ENCODE measurements at regions not wholly inside any gene's neighbourhood (a gene's known extent, or its start where the extent isn't known, plus 50 kb on each side); places are given as distances from the start of the nearest gene placed in this dataset.

DNA sequence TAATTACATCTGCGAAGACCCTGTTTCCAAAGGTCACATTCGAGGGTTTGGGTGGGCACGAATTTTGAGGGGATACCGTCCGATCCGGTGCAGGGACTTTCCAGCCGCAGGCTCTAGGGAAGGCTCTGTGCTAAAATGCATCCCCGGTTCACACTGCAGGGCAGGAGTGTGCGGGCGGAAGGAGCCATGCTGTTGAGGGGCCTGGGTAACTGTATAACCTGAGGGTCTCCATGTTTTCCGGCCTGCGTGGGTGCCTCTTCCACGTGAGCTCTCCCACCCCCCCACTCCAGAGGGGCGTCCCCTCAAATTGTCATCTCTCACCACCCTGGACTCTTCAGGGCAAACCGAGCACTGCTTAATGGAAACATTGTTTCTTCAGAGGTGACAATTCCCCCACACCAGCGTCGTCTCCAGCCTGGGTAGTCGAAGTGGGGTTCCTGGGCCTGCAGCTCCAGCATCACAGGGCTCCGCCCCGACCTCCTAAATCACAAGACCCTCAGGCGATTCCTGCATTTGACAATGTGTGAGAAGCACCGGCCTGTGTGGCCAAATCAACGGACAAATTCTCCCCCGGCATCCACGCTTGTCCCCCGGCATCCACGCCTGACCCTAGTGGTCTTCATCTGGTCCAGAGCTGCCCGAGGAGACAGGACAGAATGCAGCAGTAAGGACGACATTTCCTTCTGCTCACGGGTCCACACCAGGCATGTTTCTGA, 51.2 kb downstream of the FOXL3 start:
- DNase-seq (ENCODE audit: low read depth), result no peak

DNA sequence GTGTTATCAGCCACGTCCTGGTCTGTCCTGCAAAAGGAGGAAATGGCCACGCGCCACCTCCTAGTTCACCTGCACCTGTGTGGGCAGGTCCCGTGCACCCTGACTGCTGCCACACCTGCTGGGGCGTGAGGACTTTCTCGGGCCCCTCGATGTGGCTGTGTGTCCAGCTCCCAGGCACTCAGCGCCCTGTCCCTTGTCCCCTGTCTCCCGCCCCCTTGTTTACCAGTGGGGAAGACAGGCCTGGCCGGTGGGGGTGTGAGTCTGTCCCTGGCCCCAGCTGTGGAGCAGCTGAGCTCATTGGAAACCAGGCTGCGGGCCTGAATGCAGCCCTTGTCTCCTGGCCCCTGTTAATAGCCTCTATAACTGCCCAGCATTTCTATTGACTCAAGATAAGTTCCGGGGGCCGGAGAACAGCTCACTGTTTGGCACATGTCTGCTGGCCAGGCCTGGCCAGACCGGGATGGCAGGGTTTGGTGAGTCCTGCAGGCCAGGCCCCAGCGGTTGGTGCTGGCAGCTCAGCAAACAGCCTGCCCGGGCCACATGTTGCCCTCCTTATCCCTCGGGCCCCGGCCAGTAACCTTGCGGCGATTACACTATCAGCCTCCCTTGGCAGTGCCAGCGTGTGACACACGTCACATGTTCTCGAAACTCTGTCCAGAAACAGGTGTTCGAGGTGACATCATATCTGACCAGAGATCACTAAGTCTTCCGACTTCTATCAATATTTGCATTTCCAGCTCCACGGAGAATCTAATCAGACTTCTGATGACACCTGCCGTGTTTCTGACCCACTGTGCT, 52.1 kb downstream of the FOXL3 start:
- DNase-seq (ENCODE audit: low read depth), result no peak

DNA sequence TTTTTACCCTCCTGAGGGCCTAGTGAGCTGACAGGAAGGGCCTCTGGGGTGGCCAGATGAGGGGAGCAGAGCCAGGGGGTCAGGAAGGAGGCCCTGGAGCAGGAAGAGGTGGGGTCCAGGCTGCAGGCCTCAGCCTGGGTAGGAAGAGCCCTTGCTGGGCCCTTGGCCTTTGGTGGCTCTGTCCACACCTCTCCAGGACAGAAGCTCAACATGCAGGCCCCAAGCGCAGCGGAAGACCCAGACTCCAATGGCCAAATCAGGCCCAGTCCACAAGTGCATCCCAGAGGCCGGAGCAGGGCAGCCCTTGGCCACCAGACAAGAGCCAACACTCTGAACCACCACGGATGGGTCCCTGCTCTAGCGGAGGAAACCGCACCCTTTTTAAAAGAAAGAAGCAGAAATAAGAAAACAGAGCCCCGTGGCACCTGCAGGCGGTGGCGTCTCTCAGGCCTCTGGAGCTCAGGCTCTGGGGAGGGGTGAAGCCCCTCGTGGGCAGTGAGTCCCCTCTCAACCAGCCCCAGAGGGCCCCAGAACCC, 52.8 kb downstream of the FOXL3 start:
- DNase-seq (ENCODE audit: low read depth), result no peak

DNA sequence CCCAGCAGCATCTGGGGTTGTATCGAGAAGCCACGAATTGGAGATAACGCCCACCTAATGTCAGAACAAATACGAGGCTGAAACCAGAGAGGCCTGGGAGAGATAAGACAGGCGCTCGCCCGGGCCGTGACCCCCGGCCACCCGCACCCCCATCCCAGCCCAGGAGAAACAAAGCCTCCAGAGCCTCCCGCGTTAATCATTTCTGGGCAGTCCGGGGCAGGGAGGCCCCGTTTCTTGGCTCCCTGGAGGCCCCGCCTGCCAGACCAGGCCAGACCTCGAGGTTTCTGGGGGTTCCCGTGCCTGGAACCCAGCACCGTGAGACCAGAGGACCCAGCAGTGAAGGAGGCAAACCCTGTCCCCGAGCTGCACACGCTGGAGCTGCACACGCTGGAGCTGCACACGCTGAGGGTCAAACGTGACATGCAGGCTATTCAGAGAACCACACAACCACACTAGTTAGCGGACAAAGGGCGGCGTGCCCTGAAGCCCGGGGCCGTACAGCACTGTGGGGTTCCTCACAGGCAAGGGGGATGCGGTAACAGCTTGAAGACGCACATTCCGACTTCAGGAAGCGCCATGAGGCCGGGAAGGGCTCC, 53.4 kb downstream of the FOXL3 start:
- no peak for DNase-seq (ENCODE audit: low read depth)

DNA sequence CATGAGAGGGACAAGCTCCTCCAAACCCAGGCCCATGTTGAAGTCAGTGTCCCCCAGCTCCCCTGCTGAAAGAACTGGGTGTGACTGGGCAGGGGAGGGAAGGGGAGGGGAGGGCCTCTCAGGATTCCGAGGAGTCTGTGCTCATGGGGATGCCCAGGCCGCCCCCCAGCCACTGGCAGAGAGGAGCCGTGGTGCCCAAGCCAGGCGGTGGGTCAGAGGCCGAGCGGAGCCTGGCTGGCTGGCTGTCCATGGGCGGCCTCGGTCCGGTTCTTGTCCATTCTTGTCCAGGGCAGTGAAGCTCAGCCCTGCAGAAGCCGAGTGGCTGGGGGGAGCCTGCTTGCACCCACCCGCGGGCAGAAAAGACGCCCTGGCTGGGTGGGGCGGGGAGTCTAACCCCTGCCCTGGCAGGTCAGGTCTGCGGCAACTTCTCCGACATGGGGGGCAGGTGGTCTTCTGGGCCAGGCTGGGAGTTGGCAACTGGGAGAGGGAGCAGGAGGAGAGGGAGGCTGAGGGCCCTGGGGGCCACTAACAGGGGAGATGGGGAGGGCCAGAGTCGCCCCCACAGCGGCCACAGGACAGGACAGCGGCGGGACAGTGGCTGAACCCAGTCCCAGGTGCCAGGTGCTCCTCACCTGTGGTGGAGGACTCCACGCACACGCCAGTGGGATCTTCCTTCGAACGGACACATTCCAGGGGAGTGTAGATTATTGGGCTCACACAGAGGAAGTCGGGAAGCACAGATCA, 54.1 kb downstream of the FOXL3 start:
- no peak for DNase-seq (ENCODE audit: low read depth)

DNA sequence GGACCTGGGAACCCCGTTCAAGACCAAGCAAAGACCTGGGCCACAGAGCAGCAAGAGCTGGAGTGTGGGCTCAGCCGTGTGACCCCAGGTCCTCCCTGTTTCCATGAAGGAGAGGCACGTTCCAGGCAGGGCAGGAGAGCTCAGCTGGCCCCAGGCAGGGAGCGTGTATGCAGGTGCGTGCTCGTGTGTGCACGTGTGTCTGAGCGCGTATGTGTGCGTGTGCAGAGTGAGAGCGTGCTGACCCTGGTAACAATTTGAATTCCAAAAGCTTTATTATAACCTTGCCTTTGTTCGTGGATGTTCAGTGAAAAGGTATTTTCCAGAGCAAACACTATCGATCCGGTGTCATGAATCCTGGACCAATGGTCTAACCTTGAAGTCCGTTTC, 54.6 kb downstream of the FOXL3 start:
- no peak for DNase-seq (ENCODE audit: low read depth)

DNA sequence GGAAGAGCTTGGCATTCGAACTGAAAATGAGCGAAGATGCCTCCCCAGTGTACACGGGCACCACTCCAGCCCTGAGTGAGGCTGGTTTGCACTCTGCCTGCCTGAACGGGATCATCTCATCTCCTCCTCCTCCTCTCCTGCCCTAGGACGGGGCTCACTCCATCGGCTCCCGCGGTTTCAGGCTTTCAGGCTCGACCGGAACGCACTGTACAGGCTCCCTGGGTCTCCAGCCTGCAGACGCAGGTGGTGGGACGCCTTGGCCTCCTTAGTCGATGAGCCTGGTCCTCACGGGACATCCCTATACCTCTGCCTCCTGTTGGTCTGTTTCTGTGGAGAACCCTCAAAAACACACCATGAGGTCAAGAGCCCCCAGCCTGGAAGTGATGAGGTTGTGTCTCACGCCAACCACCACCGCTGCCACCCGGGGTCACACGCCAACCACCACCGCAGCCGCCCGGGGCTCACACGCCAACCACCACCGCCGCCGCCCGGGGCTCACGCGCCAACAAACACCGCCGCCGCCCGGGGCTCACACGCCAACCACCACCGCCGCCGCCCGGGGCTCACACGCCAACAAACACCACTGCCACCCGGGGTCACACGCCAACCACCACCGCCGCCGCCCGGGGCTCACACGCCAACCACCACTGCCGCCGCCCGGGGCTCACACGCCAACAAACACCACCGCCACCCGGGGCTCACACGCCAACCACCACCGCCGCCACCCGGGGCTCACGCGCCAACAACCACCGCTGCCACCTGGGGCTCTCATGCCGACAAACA, 56.3 kb downstream of the FOXL3 start:
- no peak for DNase-seq (ENCODE audit: low read depth)

DNA sequence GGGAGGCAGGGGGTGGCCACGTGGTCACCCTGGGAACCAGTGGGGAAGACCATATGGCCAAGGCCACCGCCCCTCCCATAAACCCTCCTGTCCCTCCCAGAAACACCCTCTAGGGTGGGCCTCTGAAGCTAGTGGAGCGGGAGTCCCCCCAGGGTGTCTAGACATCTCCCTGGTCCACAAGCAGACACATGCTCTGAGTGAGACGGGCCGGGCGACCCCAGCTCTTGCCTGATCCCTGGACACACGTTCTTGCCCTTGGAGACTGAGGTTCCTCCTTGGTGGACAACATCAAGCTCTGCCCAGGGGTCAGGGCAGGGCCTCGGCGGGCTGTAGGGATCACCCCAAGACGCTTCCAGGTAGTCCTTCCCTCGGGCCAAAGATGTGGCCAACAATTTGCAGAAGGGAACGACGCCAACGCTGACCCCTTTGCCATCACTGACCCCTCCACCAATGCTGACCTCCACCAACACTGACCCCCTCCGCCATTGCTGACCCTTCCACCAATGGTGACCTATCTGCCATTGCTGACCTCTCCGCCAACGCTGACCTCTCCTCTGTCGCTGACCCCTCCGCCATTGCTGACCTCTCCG, 57.1 kb downstream of the FOXL3 start:
- no peak for DNase-seq (ENCODE audit: low read depth)

DNA sequence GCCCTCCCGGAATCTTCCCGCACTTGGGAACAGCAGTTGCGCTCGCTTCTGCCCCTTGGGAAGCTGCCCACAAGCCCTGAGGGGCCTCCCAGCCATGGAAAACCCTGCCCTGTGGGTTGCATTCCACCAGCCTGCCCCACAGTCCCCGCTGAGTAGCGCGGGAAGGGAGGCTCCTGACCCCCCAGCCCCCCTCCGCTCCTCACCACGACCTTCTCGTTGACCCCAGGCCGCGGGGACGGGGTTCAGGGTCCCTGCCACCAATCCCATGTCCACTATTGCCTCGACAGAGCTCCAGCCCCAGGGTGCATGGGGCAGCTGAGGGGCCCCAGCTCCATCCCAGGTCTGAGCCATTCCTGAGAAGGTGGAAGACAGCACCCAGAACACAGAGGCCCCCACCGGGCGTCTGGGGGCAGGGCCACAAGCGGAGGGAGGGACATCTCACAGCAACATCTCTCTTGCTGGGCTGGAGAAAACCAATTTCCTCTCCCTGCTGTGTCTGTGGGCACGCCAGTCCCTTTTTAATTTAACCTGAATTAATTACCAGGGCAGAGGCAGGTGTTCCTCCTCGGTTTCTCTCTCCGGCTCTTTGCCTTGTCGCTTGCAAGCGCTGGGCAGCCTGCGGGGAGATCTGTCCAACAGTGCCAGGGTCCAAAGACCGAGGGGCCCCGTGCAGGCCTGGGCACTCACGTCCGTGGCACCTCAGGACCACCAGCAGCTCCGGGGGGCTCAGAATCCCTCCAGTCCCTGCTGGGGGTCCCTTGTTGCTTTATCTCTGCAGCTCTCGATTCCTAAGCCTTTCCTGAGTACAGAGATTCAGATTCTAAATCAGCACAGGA, 57.9 kb downstream of the FOXL3 start:
- DNase-seq (ENCODE audit: low read depth), result no peak

DNA sequence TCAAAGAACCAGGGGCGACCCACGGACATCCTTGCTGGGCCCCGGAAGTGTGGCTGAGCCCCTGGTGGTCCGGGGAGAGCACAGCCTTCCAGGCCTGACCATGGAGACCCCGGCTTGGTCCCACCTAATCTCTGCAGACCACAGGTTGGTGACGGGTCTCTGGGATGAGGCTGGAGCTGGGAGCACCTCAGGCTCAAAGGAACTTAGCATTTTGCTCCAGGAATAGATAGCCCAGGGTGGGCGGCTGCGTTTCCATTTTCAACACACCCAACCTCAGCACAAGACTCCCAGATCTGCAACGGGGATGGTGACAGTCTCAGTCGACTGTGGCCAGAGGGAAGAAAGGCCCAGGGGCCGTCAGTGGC, 58.5 kb downstream of the FOXL3 start:
- no peak for DNase-seq (ENCODE audit: low read depth)

DNA sequence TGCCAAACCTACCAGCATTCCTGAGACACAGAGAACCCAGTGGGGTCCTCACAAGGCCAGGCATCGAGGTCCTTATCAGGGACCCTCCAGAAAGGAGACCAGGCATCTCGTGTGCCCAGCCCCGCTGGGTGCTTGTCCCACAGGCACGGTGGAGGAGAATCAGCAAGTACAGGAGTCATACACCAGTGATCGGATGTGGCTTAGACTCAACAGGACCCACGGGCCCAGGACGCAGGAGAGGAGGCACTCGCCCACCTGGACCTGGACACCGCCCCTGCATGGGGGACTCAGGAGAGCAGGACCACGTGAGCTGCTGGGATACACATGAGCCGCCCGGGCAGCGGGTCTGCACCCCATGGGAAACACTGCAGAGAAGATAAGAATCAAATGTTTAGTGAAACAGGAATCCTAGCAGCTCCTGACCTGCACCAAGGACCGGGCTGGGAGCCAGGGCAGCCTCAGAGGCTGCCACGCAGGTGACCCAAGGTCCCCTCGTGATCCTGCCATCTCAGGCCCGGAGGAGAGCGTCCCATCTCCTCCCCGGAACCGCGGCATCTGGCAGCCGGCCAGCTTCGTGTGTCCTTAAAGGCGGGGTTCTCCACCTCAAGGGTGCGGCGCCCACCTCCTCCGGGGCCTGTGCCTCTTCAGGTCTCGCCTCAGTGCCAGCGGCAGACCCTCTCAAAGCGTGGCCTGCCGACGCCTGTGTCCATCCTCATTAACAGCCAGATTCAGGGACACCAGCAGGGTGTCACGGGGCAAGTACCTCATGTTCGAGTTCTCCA, 59.2 kb downstream of the FOXL3 start:
- DNase-seq (ENCODE audit: low read depth), result no peak

DNA sequence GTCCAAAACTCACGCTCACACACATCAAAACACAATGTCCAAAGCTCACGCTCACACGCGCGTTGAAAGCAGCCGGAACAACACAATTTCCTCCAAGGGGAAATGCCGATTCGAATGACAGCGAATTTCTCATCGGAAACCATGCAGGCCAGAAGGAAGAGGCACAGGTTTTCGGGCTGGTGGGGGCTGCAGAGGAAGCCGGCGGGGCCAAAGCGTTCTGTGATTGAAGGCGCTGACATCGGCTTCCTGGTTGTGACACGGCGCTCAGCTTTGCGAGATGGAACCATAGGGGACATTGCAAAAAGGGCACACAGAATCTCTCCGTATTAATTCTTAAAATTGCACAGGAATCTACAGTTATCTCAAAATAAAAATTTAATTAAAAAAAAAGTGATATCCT, 61.3 kb downstream of the FOXL3 start:
- DNase-seq (ENCODE audit: low read depth), result no peak

DNA sequence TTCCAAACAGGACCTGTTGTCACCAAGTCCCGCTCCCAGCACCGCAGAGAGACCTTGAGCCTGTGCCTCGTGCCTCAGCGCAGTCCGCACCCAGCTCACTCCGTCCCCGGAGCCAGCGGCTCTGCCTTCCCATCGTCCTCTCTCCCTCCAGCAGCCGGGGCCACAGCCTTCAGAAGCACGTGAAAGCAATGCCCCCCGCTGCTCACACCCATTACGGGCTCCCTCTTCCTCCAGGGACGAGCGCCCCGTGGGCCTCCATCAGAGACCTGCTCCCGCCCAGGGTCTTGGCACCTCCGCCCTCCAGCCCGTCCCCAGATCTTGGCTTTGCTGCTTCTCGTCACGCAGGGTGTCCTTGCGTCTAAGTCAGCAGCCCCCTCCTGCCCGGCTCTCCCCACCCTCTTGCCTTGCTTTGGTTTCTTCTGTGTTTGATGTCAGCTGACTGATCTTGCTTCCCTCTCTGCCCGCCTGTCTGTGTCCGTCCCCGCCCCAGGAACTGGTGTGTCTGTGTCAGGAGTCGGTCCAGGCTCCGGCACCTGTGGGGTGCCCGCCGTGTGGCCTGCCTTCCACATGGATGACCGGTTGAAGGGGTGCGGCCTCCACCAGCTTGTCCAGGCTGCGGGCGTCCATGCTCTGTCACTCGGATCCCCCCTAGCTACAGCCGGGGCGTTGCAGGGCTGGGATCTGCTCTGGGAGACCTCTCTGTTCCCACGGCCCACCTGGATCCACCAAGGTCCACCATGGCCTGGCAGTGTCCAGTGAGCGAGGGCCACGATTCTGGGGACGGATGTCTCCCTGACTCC, 61.9 kb downstream of the FOXL3 start:
- no peak for DNase-seq (ENCODE audit: low read depth)

DNA sequence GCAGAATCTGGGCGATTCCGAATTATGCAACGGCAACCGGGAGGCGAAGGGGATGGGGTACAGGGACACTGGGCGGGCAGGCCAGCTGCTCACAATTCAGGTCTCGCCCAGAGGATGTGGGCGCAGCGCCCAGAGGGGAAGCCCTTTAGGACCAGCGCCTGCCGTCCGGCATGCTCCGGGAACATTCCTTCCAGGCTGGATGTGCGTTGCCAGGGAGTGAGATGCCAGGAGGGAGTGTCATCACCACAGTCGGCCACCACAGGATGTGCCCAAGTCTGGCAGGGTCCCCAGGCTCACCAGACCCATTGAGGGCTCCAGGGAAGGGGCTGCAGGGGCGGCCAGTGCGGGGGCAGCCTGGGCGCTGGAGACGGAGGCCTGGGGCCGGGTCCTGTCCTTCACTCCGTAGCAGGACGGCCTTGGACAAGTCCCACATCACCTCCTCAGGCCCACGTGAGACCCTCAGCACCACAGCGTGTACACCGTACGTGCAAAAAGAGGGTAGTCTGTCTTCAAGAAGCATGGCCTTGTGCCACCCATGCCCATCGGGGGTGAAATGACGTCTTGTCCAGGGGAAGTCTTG, 63.9 kb downstream of the FOXL3 start:
- peak; percentile 27 for DNase-seq (ENCODE audit: low read depth)

DNA sequence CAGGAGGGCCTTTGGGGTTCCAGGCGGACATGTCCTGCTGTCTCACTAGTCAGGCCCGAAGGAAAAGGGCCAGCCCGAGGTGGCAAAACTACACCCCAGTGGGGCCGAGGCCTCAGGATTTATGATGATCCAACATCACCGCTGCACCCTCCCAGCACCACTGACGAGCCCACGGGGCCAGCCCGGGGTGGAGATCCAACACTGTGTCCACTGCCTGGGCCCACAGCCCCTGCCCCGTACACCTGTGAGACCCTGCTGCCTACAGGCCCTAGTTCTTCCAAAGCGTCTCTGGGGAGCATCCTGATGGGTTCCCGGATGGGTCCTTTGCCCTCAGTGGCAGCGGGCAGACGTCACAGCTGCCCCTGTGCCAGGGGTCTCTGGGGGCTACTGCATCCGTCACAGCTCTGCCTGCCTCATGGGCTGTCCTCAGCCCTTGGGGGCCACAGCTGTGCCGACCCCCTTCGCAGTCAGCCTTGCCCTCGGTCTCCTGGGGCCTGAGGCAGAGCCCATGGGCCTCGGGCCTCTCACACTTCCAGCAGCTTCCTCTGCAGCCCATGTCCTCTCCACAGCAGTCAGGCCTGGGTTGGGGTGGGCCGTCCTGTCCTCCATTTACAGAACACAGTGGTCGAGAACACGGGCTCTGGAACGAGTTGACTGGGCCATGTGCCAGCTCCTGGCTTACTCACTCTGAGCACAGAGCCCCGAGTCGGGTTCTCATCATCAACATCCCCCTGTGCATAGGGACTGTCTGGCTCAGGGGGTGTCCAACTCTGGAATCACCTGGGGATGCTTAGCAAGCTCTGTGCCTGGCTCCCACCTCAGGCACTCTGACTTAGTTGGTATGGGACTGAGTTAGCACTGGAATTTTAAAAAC, 64.9 kb downstream of the FOXL3 start:
- no peak for DNase-seq (ENCODE audit: low read depth)

DNA sequence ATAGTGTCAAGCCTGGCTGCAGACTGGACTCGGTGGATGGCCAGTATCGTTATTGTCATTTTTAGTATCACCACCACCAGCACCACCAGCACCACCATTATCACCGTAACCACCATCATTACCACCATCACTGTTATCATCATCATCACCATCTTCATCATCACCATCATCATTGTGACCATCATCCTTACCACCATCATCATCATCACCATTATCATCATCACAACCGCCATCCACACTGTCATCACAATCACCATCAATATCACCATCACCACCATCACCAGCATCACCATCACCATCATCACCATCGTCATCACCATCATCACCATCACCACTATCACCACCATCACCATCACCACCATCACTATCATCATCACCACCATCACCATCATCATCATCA, 65.6 kb downstream of the FOXL3 start:
- DNase-seq (ENCODE audit: low read depth), result no peak

DNA sequence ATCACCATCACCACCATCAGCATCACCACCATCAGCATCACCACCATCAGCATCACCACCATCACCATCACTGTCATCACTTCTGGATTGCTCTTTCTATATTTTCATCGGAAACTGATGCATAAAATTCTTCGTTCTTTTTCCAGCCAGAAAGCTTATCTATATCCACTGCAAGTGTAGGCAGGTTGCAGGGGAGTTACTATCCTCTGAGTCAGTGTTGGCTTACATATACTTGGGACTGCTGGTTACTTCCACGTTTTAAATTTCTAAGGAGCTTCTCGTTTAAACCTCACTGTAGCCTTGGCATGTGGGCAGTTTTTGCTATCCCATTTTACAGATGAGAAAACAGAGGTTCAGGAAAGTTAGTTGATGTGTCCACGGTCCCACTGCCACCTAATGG, 66.1 kb downstream of the FOXL3 start:
- DNase-seq (ENCODE audit: low read depth), result no peak
